Common myeloid progenitor, CD34-positive (primary cell): ENCODE measurements at regions not wholly inside any gene's neighbourhood (a gene's known extent, or its start where the extent isn't known, plus 50 kb on each side); places are given as distances from the start of the nearest gene placed in this dataset.

Experiments used
- CTCF ChIA-PET: fragments of 350-600 bp; sonication (Branson Sonifier 250); formaldehyde crosslinking; loops from one replicate; lab custom pipeline; 2021; ENCODE audit warnings: antibody characterized with exemption; lab: Charles Lee
- POLR2A ChIA-PET: fragments of 350-600 bp; sonication (Branson Sonifier 250); formaldehyde crosslinking; loops from one replicate; lab custom pipeline; 2021; ENCODE audit warnings: antibody characterized with exemption; lab: Charles Lee
- DNase-seq, 3 donors: peaks; one replicate each; pipeline versions ENCODE4 v3.0.0 to v3.0.0-alpha.2; 2013
- H3K27ac ChIP-seq, 2 experiments: 1 replicate in 1 of 2; 2 replicates in 1 of 2; pipeline ENCODE4 v1.7.0; 2013; ENCODE audit warnings: inconsistent platforms in 2 of 2, low read length in 2 of 2, mild to moderate bottlenecking in 2 of 2, low read depth in 1 of 2, moderate library complexity in 1 of 2; ENCODE audit not compliant: severe bottlenecking in 2 of 2, insufficient read depth in 1 of 2, poor library complexity in 1 of 2
- H3K27me3 ChIP-seq, 5 experiments: replicated peaks in 2 of 5; 1 replicate in 3 of 5; 2 replicates in 2 of 5; pipeline versions ENCODE4 v1.6.1 to v1.7.0; 2013; ENCODE audit warnings: low read length in 4 of 5, mild to moderate bottlenecking in 2 of 5, moderate library complexity in 2 of 5, inconsistent platforms in 1 of 5; ENCODE audit not compliant: insufficient read depth in 5 of 5, control insufficient read depth in 4 of 5
- H3K36me3 ChIP-seq, 4 experiments: 1 replicate in 2 of 4; 2 replicates in 2 of 4; pipeline versions ENCODE4 v1.6.1 to v1.7.0; 2013; ENCODE audit warnings: low read length in 3 of 4, control low read depth in 1 of 4, mild to moderate bottlenecking in 1 of 4; ENCODE audit not compliant: control insufficient read depth in 4 of 4, insufficient read depth in 4 of 4
- H3K4me1 ChIP-seq, 4 experiments: 1 replicate in 3 of 4; 2 replicates in 1 of 4; pipeline versions ENCODE4 v1.6.1 to v1.7.1; 2013; ENCODE audit warnings: low read length in 3 of 4, mild to moderate bottlenecking in 3 of 4, control low read depth in 1 of 4, inconsistent platforms in 1 of 4, moderate library complexity in 1 of 4; ENCODE audit not compliant: control insufficient read depth in 4 of 4, insufficient read depth in 4 of 4; ENCODE audit errors: control extremely low read depth in 1 of 4
- H3K4me3 ChIP-seq, 7 experiments: 1 replicate in 4 of 7; 2 replicates in 3 of 7; pipeline versions ENCODE4 v1.5.1 to v1.7.0; 2013; ENCODE audit warnings: mild to moderate bottlenecking in 7 of 7, low read length in 6 of 7, moderate library complexity in 6 of 7, inconsistent platforms in 2 of 7, low read depth in 2 of 7, control low read depth in 1 of 7; ENCODE audit not compliant: insufficient read depth in 4 of 7, control insufficient read depth in 1 of 7; ENCODE audit errors: extremely low read depth in 1 of 7
- H3K9me3 ChIP-seq, 5 experiments: 1 replicate in 4 of 5; 2 replicates in 1 of 5; pipeline versions ENCODE4 v1.6.1 to v1.7.1; 2013; ENCODE audit warnings: low read length in 4 of 5, mild to moderate bottlenecking in 2 of 5, inconsistent platforms in 1 of 5, low read depth in 1 of 5, moderate library complexity in 1 of 5; ENCODE audit not compliant: control insufficient read depth in 4 of 5, insufficient read depth in 2 of 5; ENCODE audit errors: control extremely low read depth in 1 of 5
- WGBS: methylation state at CpG from one replicate; pipeline ENCODE4 v1.1.5; 2013; ENCODE audit not compliant: insufficient coverage; 5-methylcytosine and 5-hydroxymethylcytosine counted together

GRCh38 chr11:81159900-81160299 lies 1573.8 kb downstream of the FAM181B start:
- Histone ChIP-seq H3K9me3 (no peaks in the 10 kb centered on the region), H3K27me3 (no peaks in the 10 kb centered on the region), H3K27ac (no peak overlapping the region), H3K4me1 (no peaks in the 10 kb centered on the region), H3K36me3 (no peaks in the 10 kb centered on the region), H3K4me3 (no peak overlapping the region)
- POLR2A ChIA-PET = no interaction called here
- no peak for DNase-seq
- no CpG with 5 or more reads among the region's 3 CpGs for WGBS
- CTCF ChIA-PET = no interaction called here

- no peak for DNase-seq
- no peaks in the 10 kb centered on the region for H3K27me3 ChIP-seq
- ChIA-PET CTCF (no interaction called here), POLR2A (no interaction called here)
- H3K9me3 ChIP-seq = no peaks in the 10 kb centered on the region
- no peak overlapping the region for H3K4me3 ChIP-seq
- H3K36me3 ChIP-seq = no peaks in the 10 kb centered on the region
- peaks cover 0 to 15% (median 5%) of the 10 kb centered on the region in 4 experiments for H3K4me1 ChIP-seq
- 86% methylated on average over 3 of the region's 5 CpGs for WGBS
- H3K27ac ChIP-seq = no peak overlapping the region
Measured at GRCh38 chr11:81135570-81135969, 1598.1 kb downstream of the FAM181B start.

- DNase-seq = no peak
- Histone ChIP-seq H3K27ac (no peak overlapping the region), H3K4me3 (no peak overlapping the region), H3K4me1 (peaks cover 0 to 15% (median 5%) of the 10 kb centered on the region in 4 experiments), H3K9me3 (no peaks in the 10 kb centered on the region), H3K27me3 (no peaks in the 10 kb centered on the region), H3K36me3 (no peaks in the 10 kb centered on the region)
- ChIA-PET POLR2A (no interaction called here), CTCF (no interaction called here)
- 85% methylated on average over 2 of the region's 3 CpGs for WGBS
Measured at GRCh38 chr11:81129618-81130017, 1604.0 kb downstream of the FAM181B start.

GRCh38 chr11:81112718-81113117 lies 1620.9 kb downstream of the FAM181B start:
- DNase-seq = no peak
- no peaks in the 10 kb centered on the region for H3K4me1 ChIP-seq
- H3K36me3 ChIP-seq = no peaks in the 10 kb centered on the region
- H3K27me3 ChIP-seq = no peaks in the 10 kb centered on the region
- no peaks in the 10 kb centered on the region for H3K9me3 ChIP-seq
- H3K27ac ChIP-seq = no peak overlapping the region
- POLR2A ChIA-PET = no interaction called here
- CTCF ChIA-PET = no interaction called here
- H3K4me3 ChIP-seq = no peak overlapping the region

GRCh38 chr11:81104051-81104450 lies 1629.6 kb downstream of the FAM181B start:
- Histone ChIP-seq H3K36me3 (no peaks in the 10 kb centered on the region), H3K9me3 (peaks cover 0 to 1% (median 0%) of the 10 kb centered on the region in 5 experiments), H3K4me3 (no peak overlapping the region), H3K27ac (no peak overlapping the region), H3K4me1 (no peaks in the 10 kb centered on the region), H3K27me3 (no peaks in the 10 kb centered on the region)
- DNase-seq = no peak
- 100% methylated on average over 5 of the region's 5 CpGs for WGBS
- POLR2A ChIA-PET = no interaction called here
- CTCF ChIA-PET = no interaction called here

GRCh38 chr11:81098471-81098870 lies 1635.2 kb downstream of the FAM181B start:
- H3K4me1 ChIP-seq = peaks cover 0 to 2% (median 0%) of the 10 kb centered on the region in 4 experiments
- H3K27ac ChIP-seq = no peak overlapping the region
- 80% methylated on average over 1 of the region's 1 CpG for whole genome bisulfite sequencing
- no peaks in the 10 kb centered on the region for H3K27me3 ChIP-seq
- ChIA-PET POLR2A (no interaction called here), CTCF (no interaction called here)
- no peak for DNase-seq
- no peaks in the 10 kb centered on the region for H3K36me3 ChIP-seq
- no peaks in the 10 kb centered on the region for H3K9me3 ChIP-seq
- H3K4me3 ChIP-seq = no peak overlapping the region

GRCh38 chr11:81092522-81092921 lies 1641.1 kb downstream of the FAM181B start:
- H3K4me1 ChIP-seq = peaks cover 0 to 2% (median 0%) of the 10 kb centered on the region in 4 experiments
- DNase-seq = no peak
- POLR2A ChIA-PET = no interaction called here
- no peaks in the 10 kb centered on the region for H3K27me3 ChIP-seq
- no peak overlapping the region for H3K4me3 ChIP-seq
- CTCF ChIA-PET = no interaction called here
- H3K9me3 ChIP-seq = no peaks in the 10 kb centered on the region
- no peak overlapping the region for H3K27ac ChIP-seq
- H3K36me3 ChIP-seq = no peaks in the 10 kb centered on the region
